CD4-positive, alpha-beta T cell treated with Interleukin-12 subunit alpha and Interleukin-12 subunit beta, for 1 hour (primary cell): ENCODE measurements at regions not wholly inside any gene's neighbourhood (a gene's known extent, or its start where the extent isn't known, plus 50 kb on each side); places are given as distances from the start of the nearest gene placed in this dataset.

Experiments used
- DNase-seq: peaks from one replicate; pipeline ENCODE4 v3.0.0-alpha.2; 2020

GRCh38 chr19:30888937-30889336 lies 460.3 kb downstream of the TSHZ3 start:
- DNase-seq: no peak

GRCh38 chr19:30887042-30887441 lies 462.2 kb downstream of the TSHZ3 start:
- no peak for DNase-seq

- no peak for DNase-seq
Measured at GRCh38 chr19:30886222-30886621, 463.0 kb downstream of the TSHZ3 start.

- no peak for DNase-seq
Measured at GRCh38 chr19:30884146-30884812, 465.0 kb downstream of the TSHZ3 start.

- DNase-seq: no peak
Measured at GRCh38 chr19:30883071-30883470, 466.2 kb downstream of the TSHZ3 start.

GRCh38 chr19:30882411-30883005 lies 466.7 kb downstream of the TSHZ3 start:
- DNase-seq: no peak

- no peak for DNase-seq
Measured at GRCh38 chr19:30881930-30882329, 467.3 kb downstream of the TSHZ3 start.

- DNase-seq: no peak
Measured at GRCh38 chr19:30881281-30881680, 468.0 kb downstream of the TSHZ3 start.

- DNase-seq: no peak
Measured at GRCh38 chr19:30880551-30880950, 468.7 kb downstream of the TSHZ3 start.

- DNase-seq: no peak
Measured at GRCh38 chr19:30880151-30880550, 469.1 kb downstream of the TSHZ3 start.

GRCh38 chr19:30879736-30880135 lies 469.5 kb downstream of the TSHZ3 start:
- DNase-seq: no peak

GRCh38 chr19:30879225-30879624 lies 470.0 kb downstream of the TSHZ3 start:
- no peak for DNase-seq

- no peak for DNase-seq
Measured at GRCh38 chr19:30878495-30878894, 470.7 kb downstream of the TSHZ3 start.

GRCh38 chr19:30877661-30878113 lies 471.5 kb downstream of the TSHZ3 start:
- DNase-seq: no peak

- DNase-seq: no peak
Measured at GRCh38 chr19:30873691-30874090, 475.5 kb downstream of the TSHZ3 start.

- DNase-seq: no peak
Measured at GRCh38 chr19:30873003-30873402, 476.2 kb downstream of the TSHZ3 start.

GRCh38 chr19:30871979-30872378 lies 477.3 kb downstream of the TSHZ3 start:
- no peak for DNase-seq

- DNase-seq: no peak
Measured at GRCh38 chr19:30870876-30871275, 478.4 kb downstream of the TSHZ3 start.

- DNase-seq: no peak
Measured at GRCh38 chr19:30865511-30865910, 483.7 kb downstream of the TSHZ3 start.

GRCh38 chr19:30864391-30865215 lies 484.6 kb downstream of the TSHZ3 start:
- no peak for DNase-seq

- no peak for DNase-seq
Measured at GRCh38 chr19:30862876-30863275, 486.4 kb downstream of the TSHZ3 start.

- DNase-seq: no peak
Measured at GRCh38 chr19:30861919-30862318, 487.3 kb downstream of the TSHZ3 start.

GRCh38 chr19:30857966-30858490 lies 485.8 kb downstream of the ZNF536 start:
- no peak for DNase-seq

- no peak for DNase-seq
Measured at GRCh38 chr19:30857388-30857787, 485.2 kb downstream of the ZNF536 start.
